ENCODE measurements at regions not wholly inside any gene's neighbourhood (a gene's known extent, or its start where the extent isn't known, plus 50 kb on each side); places are given as distances from the start of the nearest gene placed in this dataset.

GRCh38 chr5:17444496-17444895 lies 53.5 kb upstream of the TAF11L2 start:
- Histone ChIP-seq H3K36me3 (ENCODE audit: control insufficient read depth in 1 of 2, insufficient read depth in 2 of 2, low read depth in 1 of 2, low read length in 2 of 2) (no peaks in the 10 kb centered on the region), H3K79me1 (replicated peaks; ENCODE audit: low read length, poor library complexity, severe bottlenecking) (no peaks in the 10 kb centered on the region), H3K23ac (ENCODE audit: low read length in 2 of 2) (no peak overlapping the region), H3K27ac (ENCODE audit: low read length, poor library complexity, severe bottlenecking) (no peak overlapping the region), H3K4me2 (ENCODE audit: low read length, poor library complexity, severe bottlenecking) (no peak overlapping the region), H4K91ac (ENCODE audit: low read length) (no peak overlapping the region), H2BK12ac (ENCODE audit: low read length in 2 of 2) (no peak overlapping the region), H2BK120ac (ENCODE audit: low read depth, low read length) (no peak overlapping the region), H4K8ac (ENCODE audit: low read length) (no peak overlapping the region), H2BK15ac (ENCODE audit: low read depth, poor library complexity, severe bottlenecking) (no peak overlapping the region), H3K4me3 (ENCODE audit: insufficient read depth in 1 of 2, low read depth in 1 of 2, low read length in 2 of 2) (no peak overlapping the region), H3K9me3 (ENCODE audit: control insufficient read depth, low read length) (peaks cover 5% of the 10 kb centered on the region), H3K27me3 (ENCODE audit: control insufficient read depth in 1 of 2, insufficient read depth in 1 of 2, low read length in 2 of 2) (peaks cover 0 to 6% of the 10 kb centered on the region in 2 experiments), H3K14ac (ENCODE audit: low read length in 2 of 2) (no peak overlapping the region), H2AK5ac (ENCODE audit: low read length, severe bottlenecking) (no peak overlapping the region), H3K4me1 (ENCODE audit: control insufficient read depth, insufficient read depth, low read depth, low read length) (no peaks in the 10 kb centered on the region), H2AFZ (ENCODE audit: low read depth, low read length) (no peak overlapping the region), H3K4ac (ENCODE audit: low read depth in 1 of 2, low read length in 2 of 2) (no peak overlapping the region), H3K9ac (ENCODE audit: low read length) (no peak overlapping the region), H2BK5ac (ENCODE audit: low read depth, low read length, poor library complexity, severe bottlenecking) (no peak overlapping the region), H3K18ac (ENCODE audit: low read depth in 1 of 2, low read length in 2 of 2) (no peak overlapping the region)
- DNase-seq = no peak
- WGBS = no CpG with 5 or more reads among the region's 1 CpG

- 92% methylated on average over 1 of the region's 2 CpGs for WGBS
- no peak for DNase-seq
- no peak overlapping the region for H3K4ac ChIP-seq (ENCODE audit: low read depth in 1 of 2, low read length in 2 of 2)
- no peak overlapping the region for H2BK12ac ChIP-seq (ENCODE audit: low read length in 2 of 2)
- no peak overlapping the region for H3K4me3 ChIP-seq (ENCODE audit: insufficient read depth in 1 of 2, low read depth in 1 of 2, low read length in 2 of 2)
- H3K9me3 ChIP-seq (ENCODE audit: control insufficient read depth, low read length) = no peaks in the 10 kb centered on the region
- no peak overlapping the region for H2BK5ac ChIP-seq (ENCODE audit: low read depth, low read length, poor library complexity, severe bottlenecking)
- H3K79me1 ChIP-seq (replicated peaks; ENCODE audit: low read length, poor library complexity, severe bottlenecking) = no peaks in the 10 kb centered on the region
- no peak overlapping the region for H4K8ac ChIP-seq (ENCODE audit: low read length)
- H2BK120ac ChIP-seq (ENCODE audit: low read depth, low read length) = no peak overlapping the region
- no peak overlapping the region for H2AFZ ChIP-seq (ENCODE audit: low read depth, low read length)
- no peak overlapping the region for H2BK15ac ChIP-seq (ENCODE audit: low read depth, poor library complexity, severe bottlenecking)
- no peaks in the 10 kb centered on the region for H3K36me3 ChIP-seq (ENCODE audit: control insufficient read depth in 1 of 2, insufficient read depth in 2 of 2, low read depth in 1 of 2, low read length in 2 of 2)
- H3K14ac ChIP-seq (ENCODE audit: low read length in 2 of 2) = no peak overlapping the region
- H3K4me2 ChIP-seq (ENCODE audit: low read length, poor library complexity, severe bottlenecking) = no peak overlapping the region
- no peak overlapping the region for H3K27ac ChIP-seq (ENCODE audit: low read length, poor library complexity, severe bottlenecking)
- no peak overlapping the region for H2AK5ac ChIP-seq (ENCODE audit: low read length, severe bottlenecking)
- no peaks in the 10 kb centered on the region for H3K4me1 ChIP-seq (ENCODE audit: control insufficient read depth, insufficient read depth, low read depth, low read length)
- peaks cover 0 to 6% of the 10 kb centered on the region in 2 experiments for H3K27me3 ChIP-seq (ENCODE audit: control insufficient read depth in 1 of 2, insufficient read depth in 1 of 2, low read length in 2 of 2)
- no peak overlapping the region for H3K18ac ChIP-seq (ENCODE audit: low read depth in 1 of 2, low read length in 2 of 2)
- no peak overlapping the region for H3K9ac ChIP-seq (ENCODE audit: low read length)
- no peak overlapping the region for H4K91ac ChIP-seq (ENCODE audit: low read length)
- no peak overlapping the region for H3K23ac ChIP-seq (ENCODE audit: low read length in 2 of 2)
Observed at GRCh38 chr5:17445185-17445584, 52.8 kb upstream of the TAF11L2 start.

All from mesenchymal stem cell (in vitro differentiated cells and primary cell).